ENCODE measurements at regions not wholly inside any gene's neighbourhood (a gene's known extent, or its start where the extent isn't known, plus 50 kb on each side); places are given as distances from the start of the nearest gene placed in this dataset.

DNA sequence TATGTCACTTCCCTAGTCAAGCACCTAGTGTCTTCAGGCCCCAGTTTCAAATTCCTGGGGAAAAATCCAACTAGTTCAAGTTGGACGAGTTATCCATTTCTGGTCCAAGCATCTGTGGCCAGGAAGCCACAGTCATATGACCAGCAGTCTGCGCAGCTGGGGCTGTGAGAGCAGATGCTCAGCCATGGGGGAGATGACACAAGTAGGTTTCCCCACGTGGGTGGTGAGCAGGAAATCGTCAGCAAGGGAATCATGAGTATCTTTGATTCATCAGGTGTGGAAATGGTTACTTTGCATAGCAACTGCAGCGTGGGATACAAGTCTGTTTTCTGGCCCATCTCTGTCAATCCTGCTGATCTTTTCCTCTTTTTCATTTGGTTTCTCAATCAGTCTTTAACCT lies 185.3 kb downstream of the C11orf91 start:
- H3K9me3 Mint-ChIP-seq: no peaks in the 10 kb centered on the region
- no peaks in the 10 kb centered on the region for H3K4me1 Mint-ChIP-seq
- ATAC-seq (ENCODE audit: low read depth): no peak
- no peaks in the 10 kb centered on the region for H3K36me3 Mint-ChIP-seq
- H3K27me3 Mint-ChIP-seq: peaks cover 18% of the 10 kb centered on the region
- no peak overlapping the region for H3K27ac Mint-ChIP-seq
- POLR2A ChIA-PET: no interaction called here
- no peak for DNase-seq
- no peak overlapping the region for H3K4me3 Mint-ChIP-seq

DNA sequence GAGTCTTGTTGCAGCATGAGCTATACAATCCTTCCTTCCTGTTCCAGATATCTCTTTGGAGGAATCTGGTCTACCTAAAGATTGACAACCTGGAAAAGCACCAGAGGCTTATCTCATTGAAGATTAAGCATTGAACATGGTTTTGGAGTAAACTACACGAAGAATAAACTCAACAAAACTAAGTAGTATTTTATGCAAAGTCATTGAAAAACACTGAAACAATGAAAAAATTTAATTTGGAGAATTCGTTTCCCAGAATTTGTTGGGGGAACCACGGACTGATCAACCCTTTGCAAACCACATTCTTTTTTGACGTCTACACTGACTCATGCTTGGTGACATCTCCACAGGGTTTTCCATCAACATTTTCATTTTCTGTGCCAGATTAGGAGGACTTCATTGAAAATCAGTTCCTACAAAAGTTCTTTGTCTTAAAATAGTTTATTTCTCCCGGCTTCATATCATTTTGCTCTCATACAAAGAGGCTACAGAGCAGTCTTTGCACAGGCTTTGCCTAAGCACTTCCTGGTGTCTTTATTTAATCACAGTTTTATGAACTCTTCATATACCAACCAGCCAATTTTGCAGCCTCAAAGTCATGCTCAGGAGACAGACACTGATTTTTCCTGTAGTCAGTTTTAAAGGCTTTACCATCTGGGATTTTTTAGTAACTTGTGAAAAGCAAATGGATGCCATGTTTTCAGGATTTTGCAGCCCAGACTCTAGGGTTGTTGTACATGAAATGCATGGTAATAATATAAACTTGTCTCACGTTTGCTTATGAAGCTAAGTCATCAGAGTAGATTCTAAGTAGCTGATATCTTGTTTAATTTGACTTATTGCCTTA lies 186.3 kb downstream of the C11orf91 start:
- no peak for DNase-seq
- ATAC-seq (ENCODE audit: low read depth): no peak
- no peaks in the 10 kb centered on the region for H3K9me3 Mint-ChIP-seq
- no peaks in the 10 kb centered on the region for H3K36me3 Mint-ChIP-seq
- no peak overlapping the region for H3K27ac Mint-ChIP-seq
- POLR2A ChIA-PET: no interaction called here
- H3K4me3 Mint-ChIP-seq: no peak overlapping the region
- peaks cover 10% of the 10 kb centered on the region for H3K27me3 Mint-ChIP-seq
- H3K4me1 Mint-ChIP-seq: no peaks in the 10 kb centered on the region

DNA sequence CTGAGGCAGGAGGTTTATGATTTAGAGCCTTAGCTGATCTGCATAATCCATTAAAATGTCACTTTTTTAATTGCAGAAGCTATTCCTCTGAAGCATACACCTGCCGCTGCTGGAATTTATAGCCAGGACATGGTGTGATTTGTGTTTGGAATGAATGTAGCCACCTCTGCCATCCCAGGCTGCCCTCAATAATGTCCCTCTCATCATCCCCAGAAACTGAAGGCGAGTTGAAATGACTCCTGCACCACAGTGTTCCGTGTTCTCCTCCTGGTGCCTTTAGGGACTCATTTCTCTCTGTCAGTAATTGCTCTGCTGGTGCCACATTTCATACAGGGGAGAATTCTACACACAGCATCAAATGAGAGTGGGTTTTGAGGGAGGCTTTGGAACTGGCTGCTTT lies 191.0 kb downstream of the C11orf91 start:
- DNase-seq: no peak
- H3K4me1 Mint-ChIP-seq: no peaks in the 10 kb centered on the region
- H3K27ac Mint-ChIP-seq: no peak overlapping the region
- H3K36me3 Mint-ChIP-seq: no peaks in the 10 kb centered on the region
- H3K27me3 Mint-ChIP-seq: peaks cover 5% of the 10 kb centered on the region
- POLR2A ChIA-PET: no interaction called here
- no peaks in the 10 kb centered on the region for H3K9me3 Mint-ChIP-seq
- no peak for ATAC-seq (ENCODE audit: low read depth)
- no peak overlapping the region for H3K4me3 Mint-ChIP-seq

DNA sequence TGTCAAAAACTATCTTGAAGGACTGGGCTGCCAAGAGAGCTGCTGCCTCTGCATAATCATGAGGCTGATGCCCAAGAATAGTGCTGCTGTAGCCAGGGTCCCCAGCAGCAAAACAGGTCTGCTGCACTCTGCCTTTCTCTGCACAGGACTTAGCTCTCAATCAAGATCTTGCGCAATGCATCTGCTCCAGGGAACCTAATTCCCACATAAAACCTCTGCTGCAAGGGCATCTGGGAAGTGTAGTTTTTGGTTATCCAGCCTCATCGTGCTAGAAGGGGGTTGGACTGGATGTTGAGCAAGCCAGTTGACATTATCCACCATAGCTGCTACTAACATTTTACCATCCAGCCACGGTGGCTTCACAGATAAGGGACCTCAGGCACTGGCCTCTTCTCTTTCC lies 192.7 kb downstream of the C11orf91 start:
- no peak for ATAC-seq (ENCODE audit: low read depth)
- H3K9me3 Mint-ChIP-seq: no peaks in the 10 kb centered on the region
- POLR2A ChIA-PET: no interaction called here

DNA sequence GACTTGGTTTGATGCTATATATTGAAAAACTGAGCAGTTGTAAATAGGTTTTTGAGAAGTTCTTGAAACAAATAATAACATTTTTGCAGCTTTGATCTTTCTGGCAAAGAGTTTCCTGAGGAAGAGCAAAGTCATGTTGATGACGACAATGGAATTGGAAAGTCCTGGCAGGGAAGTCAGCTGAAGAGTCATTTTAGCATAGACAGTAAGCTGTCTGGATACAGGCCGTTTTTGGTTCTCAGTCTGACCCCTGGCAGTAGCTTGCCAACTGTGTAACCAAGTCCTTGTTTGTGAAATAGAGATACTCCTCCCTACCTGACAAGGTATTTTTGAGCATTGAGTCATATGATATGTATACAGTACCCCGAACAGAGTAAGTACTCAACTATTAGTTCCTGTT lies 193.3 kb downstream of the C11orf91 start:
- POLR2A ChIA-PET: no interaction called here
- ATAC-seq (ENCODE audit: low read depth): no peak
- Mint-ChIP-seq H3K9me3 (no peaks in the 10 kb centered on the region), H3K4me1 (no peaks in the 10 kb centered on the region), H3K27me3 (peaks cover 2% of the 10 kb centered on the region), H3K4me3 (no peak overlapping the region), H3K36me3 (no peaks in the 10 kb centered on the region), H3K27ac (no peak overlapping the region)
- no peak for DNase-seq

More for the DNA sequence above, 192.7 kb downstream of the C11orf91 start:
- no peaks in the 10 kb centered on the region for H3K36me3 Mint-ChIP-seq
- peaks cover 2% of the 10 kb centered on the region for H3K27me3 Mint-ChIP-seq
- DNase-seq: no peak
- H3K4me1 Mint-ChIP-seq: no peaks in the 10 kb centered on the region
- no peak overlapping the region for H3K4me3 Mint-ChIP-seq
- no peak overlapping the region for H3K27ac Mint-ChIP-seq

DNA sequence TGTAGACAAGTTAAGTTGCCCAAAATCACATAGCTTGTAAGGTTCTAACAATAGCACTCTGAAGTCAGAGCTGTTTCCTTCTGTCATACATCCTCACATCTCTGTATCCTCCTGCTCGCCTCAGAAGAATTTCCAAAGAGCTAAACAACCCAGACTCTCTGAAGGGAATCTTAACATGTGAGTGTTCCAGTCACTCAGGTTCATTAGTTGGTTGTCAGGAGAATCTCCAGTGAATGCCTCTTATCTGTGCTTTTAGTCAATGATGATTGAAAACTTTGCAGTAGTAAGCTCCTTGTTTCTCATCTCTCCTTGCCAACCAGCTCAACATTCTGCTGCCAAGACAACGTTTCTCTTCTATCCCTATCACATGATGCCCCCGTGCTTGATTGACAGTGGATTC lies 195.5 kb downstream of the C11orf91 start:
- POLR2A ChIA-PET: no interaction called here
- Mint-ChIP-seq H3K9me3 (no peaks in the 10 kb centered on the region), H3K36me3 (no peaks in the 10 kb centered on the region), H3K4me3 (no peak overlapping the region), H3K27ac (no peak overlapping the region), H3K27me3 (peaks cover 4% of the 10 kb centered on the region), H3K4me1 (no peaks in the 10 kb centered on the region)
- DNase-seq (no peak), ATAC-seq (ENCODE audit: low read depth) (no peak)

DNA sequence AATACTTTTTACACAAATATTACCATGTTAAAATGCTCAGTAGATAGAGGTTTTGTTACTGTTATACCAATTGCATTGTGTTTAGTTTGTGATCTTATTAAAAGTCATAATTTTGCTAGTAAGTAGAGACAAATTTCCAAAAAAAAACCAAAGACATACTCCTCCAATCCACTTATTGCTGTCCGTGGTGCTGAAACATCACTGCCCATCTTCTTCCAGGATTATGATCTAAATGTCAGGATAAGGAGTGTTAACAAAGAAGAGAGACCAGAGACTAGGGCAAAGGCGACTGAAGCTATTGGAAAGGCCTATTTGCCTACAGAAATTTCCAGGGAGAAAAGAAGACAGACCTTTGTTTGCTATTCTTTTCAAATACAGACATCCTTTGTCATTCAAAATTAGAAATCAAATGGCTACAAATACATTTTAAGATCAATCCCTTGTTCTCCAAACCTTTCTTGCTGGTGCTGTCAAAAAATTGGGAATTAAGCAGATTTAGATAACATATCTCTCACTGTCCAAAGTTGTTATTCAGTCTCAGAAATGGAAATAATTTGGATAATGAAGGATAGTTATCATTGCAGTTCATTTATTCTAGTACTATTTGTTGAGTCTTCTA lies 199.7 kb downstream of the C11orf91 start:
- DNase-seq (no peak), ATAC-seq (ENCODE audit: low read depth) (no peak)
- Mint-ChIP-seq H3K4me1 (no peaks in the 10 kb centered on the region), H3K36me3 (no peaks in the 10 kb centered on the region), H3K27me3 (peaks cover 6% of the 10 kb centered on the region), H3K27ac (no peak overlapping the region), H3K9me3 (no peaks in the 10 kb centered on the region), H3K4me3 (no peak overlapping the region)
- POLR2A ChIA-PET: no interaction called here

DNA sequence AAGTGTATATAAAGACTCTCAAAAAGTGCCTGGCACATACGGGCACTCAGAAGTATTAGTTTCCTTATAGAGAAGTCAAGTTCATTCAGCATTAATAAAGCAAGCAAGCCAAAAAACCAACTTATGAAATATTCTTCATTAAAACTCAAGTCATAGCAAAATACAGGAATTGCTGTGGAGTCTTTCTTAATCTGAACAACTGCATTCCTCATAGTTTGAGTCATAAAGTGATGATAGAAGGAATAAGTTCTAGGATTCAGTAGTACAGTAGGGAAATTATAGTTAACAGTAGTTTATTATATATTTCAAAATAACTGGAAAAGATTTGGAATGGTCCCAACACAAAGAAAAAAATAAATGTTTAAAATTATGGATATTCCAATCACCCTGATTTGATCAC lies 200.3 kb downstream of the C11orf91 start:
- DNase-seq (no peak), ATAC-seq (ENCODE audit: low read depth) (no peak)
- POLR2A ChIA-PET: no interaction called here
- no peak overlapping the region for H3K27ac Mint-ChIP-seq
- no peaks in the 10 kb centered on the region for H3K36me3 Mint-ChIP-seq
- H3K4me1 Mint-ChIP-seq: no peaks in the 10 kb centered on the region
- peaks cover 6% of the 10 kb centered on the region for H3K27me3 Mint-ChIP-seq
- H3K4me3 Mint-ChIP-seq: no peak overlapping the region
- no peaks in the 10 kb centered on the region for H3K9me3 Mint-ChIP-seq

DNA sequence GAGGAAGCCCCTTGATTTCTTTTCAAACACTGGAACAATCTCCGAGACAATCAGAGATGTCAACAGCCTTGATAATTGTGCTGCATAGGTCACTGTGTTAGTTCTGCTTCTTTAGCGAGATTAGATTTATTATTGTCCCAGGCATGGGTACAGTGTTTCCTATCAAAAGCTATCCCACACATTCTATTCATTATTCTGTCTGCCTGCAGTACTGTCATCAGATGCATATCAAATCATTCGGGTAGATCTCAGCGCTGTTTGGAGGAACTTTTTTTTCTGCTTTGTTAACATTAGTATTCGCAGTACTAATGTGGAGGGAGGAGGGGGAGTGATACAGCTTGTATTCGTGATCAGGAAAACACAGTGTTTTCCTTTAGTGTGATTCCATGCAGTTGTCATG lies 208.0 kb downstream of the C11orf91 start:
- H3K4me3 Mint-ChIP-seq: no peak overlapping the region
- POLR2A ChIA-PET: no interaction called here
- H3K36me3 Mint-ChIP-seq: no peaks in the 10 kb centered on the region
- no peak for ATAC-seq (ENCODE audit: low read depth)
- H3K4me1 Mint-ChIP-seq: no peaks in the 10 kb centered on the region
- H3K9me3 Mint-ChIP-seq: no peaks in the 10 kb centered on the region
- peaks cover 5% of the 10 kb centered on the region for H3K27me3 Mint-ChIP-seq
- H3K27ac Mint-ChIP-seq: no peak overlapping the region
- DNase-seq: no peak

DNA sequence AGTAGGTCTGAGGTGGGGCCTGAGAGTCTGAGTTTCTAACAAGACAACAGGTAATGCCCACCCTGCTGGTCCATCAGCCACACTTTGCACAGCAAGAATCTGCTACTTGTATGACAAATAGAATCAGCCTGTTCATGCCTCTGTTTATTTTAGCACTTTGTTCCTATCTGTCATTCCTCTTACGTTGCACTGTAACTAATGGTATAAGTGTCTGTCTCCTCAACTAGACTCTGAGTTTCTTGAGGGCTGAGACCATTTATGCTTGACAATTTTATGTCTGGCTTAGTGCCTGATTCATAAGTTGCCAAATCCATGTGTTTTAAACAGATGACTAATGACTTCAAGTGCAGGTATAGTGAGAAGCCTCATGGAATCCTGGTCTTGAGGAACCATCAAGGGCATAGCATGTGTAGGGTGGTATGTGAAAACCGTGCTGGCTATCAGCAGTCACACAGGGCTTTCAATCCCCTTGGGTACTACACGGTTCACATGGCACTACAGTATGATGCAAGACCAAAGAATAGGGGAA lies 209.7 kb downstream of the C11orf91 start:
- peaks cover 8% of the 10 kb centered on the region for H3K27me3 Mint-ChIP-seq
- POLR2A ChIA-PET: no interaction called here
- DNase-seq (no peak), ATAC-seq (ENCODE audit: low read depth) (no peak)
- no peaks in the 10 kb centered on the region for H3K9me3 Mint-ChIP-seq
- H3K4me1 Mint-ChIP-seq: no peaks in the 10 kb centered on the region
- no peak overlapping the region for H3K4me3 Mint-ChIP-seq
- no peak overlapping the region for H3K27ac Mint-ChIP-seq
- H3K36me3 Mint-ChIP-seq: no peaks in the 10 kb centered on the region

DNA sequence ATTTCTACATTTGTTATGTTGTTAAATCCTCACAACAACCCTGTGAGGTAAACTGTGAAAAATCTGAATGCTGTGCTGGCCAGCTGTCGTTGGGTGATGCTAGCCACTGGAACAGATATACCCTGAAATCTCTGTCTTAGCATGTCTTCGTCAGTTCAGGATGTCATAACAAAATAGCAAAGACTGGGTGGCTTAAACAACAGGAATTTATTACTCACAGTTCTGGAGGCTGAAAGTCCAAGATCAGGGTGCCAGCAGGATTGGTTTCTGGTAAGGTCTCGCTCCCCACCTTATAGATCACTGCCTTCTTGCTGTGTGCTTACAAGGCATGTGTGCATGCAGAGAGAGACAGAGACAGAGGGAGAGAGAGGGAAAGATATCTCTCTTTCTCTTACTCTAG lies 211.7 kb downstream of the C11orf91 start:
- ATAC-seq (ENCODE audit: low read depth) (no peak), DNase-seq (no peak)
- POLR2A ChIA-PET: no interaction called here
- no peaks in the 10 kb centered on the region for H3K4me1 Mint-ChIP-seq
- no peaks in the 10 kb centered on the region for H3K36me3 Mint-ChIP-seq
- H3K27me3 Mint-ChIP-seq: peaks cover 8% of the 10 kb centered on the region
- no peaks in the 10 kb centered on the region for H3K9me3 Mint-ChIP-seq
- no peak overlapping the region for H3K4me3 Mint-ChIP-seq
- H3K27ac Mint-ChIP-seq: no peak overlapping the region

DNA sequence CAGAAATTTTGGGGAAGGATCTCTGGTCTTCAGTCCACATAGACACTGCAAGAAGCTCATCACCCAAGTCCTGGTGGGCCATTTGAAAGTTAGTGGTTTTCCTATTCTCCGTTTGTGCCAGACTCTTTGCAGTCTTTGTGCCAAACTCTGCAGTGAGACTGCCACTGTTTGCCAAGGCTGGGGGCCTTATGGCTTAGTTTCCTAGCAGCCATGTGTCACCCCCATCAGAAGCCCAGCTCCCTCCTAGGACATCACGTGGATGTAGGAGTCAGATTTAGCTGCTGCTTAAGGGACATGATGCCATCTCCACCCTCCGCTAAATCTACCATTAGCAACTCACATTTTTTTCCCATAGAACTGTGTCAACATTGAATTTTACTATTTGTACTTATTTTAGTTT lies 220.0 kb downstream of the C11orf91 start:
- Mint-ChIP-seq H3K4me3 (no peak overlapping the region), H3K36me3 (no peaks in the 10 kb centered on the region), H3K4me1 (no peaks in the 10 kb centered on the region), H3K9me3 (no peaks in the 10 kb centered on the region), H3K27me3 (peaks cover 2% of the 10 kb centered on the region), H3K27ac (no peak overlapping the region)
- POLR2A ChIA-PET: no interaction called here
- DNase-seq (no peak), ATAC-seq (ENCODE audit: low read depth) (no peak)

DNA sequence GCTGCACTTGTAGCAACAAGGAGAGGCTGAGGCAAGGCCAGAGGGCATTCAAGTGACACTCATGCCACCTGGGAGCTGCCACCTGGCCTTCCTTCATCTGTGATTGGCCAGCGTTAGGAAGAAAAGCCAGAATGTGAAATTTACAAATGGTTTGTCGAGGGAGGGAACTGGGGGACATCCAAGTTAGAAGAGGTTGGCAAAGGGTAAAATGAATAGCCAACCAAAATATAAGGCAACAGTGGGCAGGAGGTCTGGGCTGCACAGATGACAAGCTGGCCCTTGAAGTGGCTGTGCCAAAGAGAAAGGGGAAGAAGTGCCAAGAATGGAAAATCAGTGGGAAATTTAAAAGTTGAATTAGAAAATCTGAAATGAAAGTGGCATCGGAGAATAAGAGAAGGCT lies 221.4 kb downstream of the C11orf91 start:
- Mint-ChIP-seq H3K4me1 (no peaks in the 10 kb centered on the region), H3K27me3 (peaks cover 2% of the 10 kb centered on the region), H3K27ac (no peak overlapping the region), H3K9me3 (no peaks in the 10 kb centered on the region), H3K4me3 (no peak overlapping the region), H3K36me3 (no peaks in the 10 kb centered on the region)
- DNase-seq (no peak), ATAC-seq (ENCODE audit: low read depth) (no peak)
- POLR2A ChIA-PET: no interaction called here

DNA sequence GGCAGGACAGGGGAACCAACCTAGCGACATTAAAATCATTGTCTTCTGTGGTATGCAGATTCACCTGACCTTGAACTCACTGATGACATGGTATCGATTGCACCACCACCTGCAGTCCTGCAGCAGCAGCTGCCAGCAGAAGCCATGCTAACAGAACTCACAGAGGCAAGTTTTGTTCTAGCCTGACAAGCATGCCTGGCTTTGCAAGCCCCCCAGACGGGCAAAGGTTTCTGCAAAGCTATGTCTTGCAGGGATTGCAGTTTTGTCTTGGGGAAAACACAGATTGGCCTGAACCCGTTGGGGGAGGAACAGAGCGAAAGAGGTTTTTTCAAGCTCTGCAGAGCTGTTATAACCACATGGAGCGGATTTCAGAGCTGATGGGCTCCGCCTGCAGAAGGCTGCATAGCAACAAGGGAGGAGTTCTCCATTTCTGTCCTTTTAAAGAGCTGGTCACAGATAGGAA lies 221.0 kb downstream of the HIPK3 start:
- H3K4me3 Mint-ChIP-seq: no peak overlapping the region
- ATAC-seq (ENCODE audit: low read depth) (no peak), DNase-seq (no peak)
- no peak overlapping the region for H3K27ac Mint-ChIP-seq
- H3K36me3 Mint-ChIP-seq: no peaks in the 10 kb centered on the region
- H3K27me3 Mint-ChIP-seq: no peaks in the 10 kb centered on the region
- H3K9me3 Mint-ChIP-seq: no peaks in the 10 kb centered on the region
- no peaks in the 10 kb centered on the region for H3K4me1 Mint-ChIP-seq
- POLR2A ChIA-PET: no interaction called here
